HEK293T (cell line): ENCODE measurements at regions not wholly inside any gene's neighbourhood (a gene's known extent, or its start where the extent isn't known, plus 50 kb on each side); places are given as distances from the start of the nearest gene placed in this dataset.

Experiments used
- CTCF ChIA-PET: fragments of 350-600 bp; formaldehyde crosslinking; extraction: SDS; loops from one replicate; lab custom pipeline; 2021; ENCODE audit warnings: antibody characterized with exemption, inconsistent platforms; lab: Yijun Ruan, JAX
- POLR2A ChIA-PET: fragments of 350-600 bp; formaldehyde crosslinking; extraction: SDS; loops from one replicate; lab custom pipeline; 2020; ENCODE audit warnings: antibody characterized with exemption, inconsistent platforms; lab: Yijun Ruan, JAX
- DNase-seq: peaks from one replicate; pipeline ENCODE4 v3.0.0; 2012; ENCODE audit warnings: mixed read lengths; ENCODE audit errors: extremely low spot score
- ARNT ChIP-seq: fragments of 450-650 bp; IDR thresholded peaks from 2 replicates; pipeline ENCODE4 v1.6.1; 2017; ENCODE audit warnings: mild to moderate bottlenecking
- BHLHE40 ChIP-seq: fragments of 450-650 bp; IDR thresholded peaks from 2 replicates; pipeline ENCODE4 v1.6.1; 2016; ENCODE audit warnings: mild to moderate bottlenecking, moderate library complexity, borderline replicate concordance
- CTBP1 ChIP-seq: fragments of 450-650 bp; IDR thresholded peaks from 2 replicates; pipeline ENCODE4 v1.6.1; 2016; ENCODE audit warnings: borderline replicate concordance
- ELF4 ChIP-seq: fragments of 450-650 bp; IDR thresholded peaks from 2 replicates; pipeline ENCODE4 v1.6.1; 2017; ENCODE audit warnings: antibody characterized with exemption
- FOXA1 ChIP-seq: fragments of 450-650 bp; IDR thresholded peaks from 2 replicates; pipeline ENCODE4 v1.6.1; 2016; ENCODE audit warnings: mild to moderate bottlenecking
- FOXK2 ChIP-seq: fragments of 450-650 bp; IDR thresholded peaks from 2 replicates; pipeline ENCODE4 v1.6.1; 2016; ENCODE audit warnings: mild to moderate bottlenecking
- FOXM1 ChIP-seq: fragments of 450-650 bp; IDR thresholded peaks from 2 replicates; pipeline ENCODE4 v1.6.1; 2017; ENCODE audit warnings: mild to moderate bottlenecking, borderline replicate concordance
- HDGF ChIP-seq: fragments of 450-650 bp; IDR thresholded peaks from 2 replicates; pipeline ENCODE4 v1.6.1; 2017; ENCODE audit warnings: antibody characterized with exemption, borderline replicate concordance
- L3MBTL2 ChIP-seq: fragments of 450-650 bp; conservative IDR thresholded peaks from 2 replicates; pipeline ENCODE4 v1.6.1; 2016; ENCODE audit warnings: mild to moderate bottlenecking
- LEF1 ChIP-seq: fragments of 450-650 bp; IDR thresholded peaks from 2 replicates; pipeline ENCODE4 v1.6.1; 2017; ENCODE audit warnings: mild to moderate bottlenecking, borderline replicate concordance
- NFRKB ChIP-seq: fragments of 450-650 bp; IDR thresholded peaks from 2 replicates; pipeline ENCODE4 v1.6.1; 2016; ENCODE audit warnings: mild to moderate bottlenecking, moderate library complexity
- SP1 ChIP-seq: fragments of 450-650 bp; IDR thresholded peaks from 2 replicates; pipeline ENCODE4 v1.6.1; 2017
- SUZ12 ChIP-seq: fragments of 450-650 bp; IDR thresholded peaks from 2 replicates; pipeline ENCODE4 v1.6.1; 2016; ENCODE audit warnings: mild to moderate bottlenecking
- TARDBP ChIP-seq: fragments of 450-650 bp; IDR thresholded peaks from 2 replicates; pipeline ENCODE4 v1.6.1; 2016
- ZNF384 ChIP-seq: fragments of 450-650 bp; IDR thresholded peaks from 2 replicates; pipeline ENCODE4 v1.6.1; 2016
- TF ChIP-seq, protein P1 (sequence below): fragments of 450-650 bp; IDR thresholded peaks from 2 replicates; pipeline ENCODE4 v1.6.1; 2016

DNA sequence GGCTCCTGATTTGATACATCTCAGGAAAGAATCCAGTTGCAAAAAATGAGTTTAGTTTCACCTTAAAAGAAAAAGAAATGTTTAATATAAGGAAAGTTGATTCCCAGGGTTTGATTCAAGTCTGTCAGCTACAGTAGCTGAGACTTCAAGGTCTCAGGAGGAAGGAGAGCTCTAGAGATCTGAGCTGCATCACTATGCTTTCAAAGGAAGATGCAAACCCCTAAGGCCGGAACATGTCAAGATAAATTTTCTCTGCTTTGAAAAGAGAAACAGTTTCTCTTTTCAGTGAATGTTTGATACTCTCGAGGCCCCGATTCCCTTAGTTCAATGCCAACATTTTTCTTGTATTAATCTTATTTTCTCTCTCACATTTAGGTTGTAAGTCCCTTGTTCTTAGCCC is 128.6 kb downstream of the RGPD3 start:
- CTCF ChIA-PET = no interaction called here

DNA sequence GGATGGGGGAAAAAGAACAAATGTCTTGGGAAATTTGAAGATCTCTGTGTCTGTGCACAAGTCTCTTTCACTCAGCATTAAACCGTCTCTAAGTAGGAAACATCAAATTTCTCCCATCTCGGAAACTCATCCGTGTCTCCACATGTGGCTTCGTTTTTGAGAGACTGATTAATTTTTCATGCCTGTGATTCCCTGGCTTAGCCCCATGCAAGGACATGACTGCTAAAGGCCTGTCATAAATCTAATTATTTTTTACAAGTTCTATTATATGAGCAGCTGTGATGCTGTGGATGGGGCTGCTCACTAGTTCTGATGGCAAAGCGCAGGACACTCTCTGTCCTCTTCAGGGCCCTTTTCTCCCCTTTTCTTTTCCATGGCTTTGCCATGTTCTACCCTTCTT is 129.1 kb downstream of the RGPD3 start:
- no peak for TF ChIP-seq ARNT
- TF ChIP-seq, protein P1, sequence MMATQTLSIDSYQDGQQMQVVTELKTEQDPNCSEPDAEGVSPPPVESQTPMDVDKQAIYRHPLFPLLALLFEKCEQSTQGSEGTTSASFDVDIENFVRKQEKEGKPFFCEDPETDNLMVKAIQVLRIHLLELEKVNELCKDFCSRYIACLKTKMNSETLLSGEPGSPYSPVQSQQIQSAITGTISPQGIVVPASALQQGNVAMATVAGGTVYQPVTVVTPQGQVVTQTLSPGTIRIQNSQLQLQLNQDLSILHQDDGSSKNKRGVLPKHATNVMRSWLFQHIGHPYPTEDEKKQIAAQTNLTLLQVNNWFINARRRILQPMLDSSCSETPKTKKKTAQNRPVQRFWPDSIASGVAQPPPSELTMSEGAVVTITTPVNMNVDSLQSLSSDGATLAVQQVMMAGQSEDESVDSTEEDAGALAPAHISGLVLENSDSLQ = no peak
- TF ChIP-seq TARDBP = no peak
- no peak for TF ChIP-seq ZNF384
- no peak for TF ChIP-seq SUZ12
- no peak for TF ChIP-seq FOXK2
- no peak for TF ChIP-seq SP1
- no peak for TF ChIP-seq CTBP1
- no peak for TF ChIP-seq NFRKB
- no peak for TF ChIP-seq HDGF
- no peak for TF ChIP-seq L3MBTL2
- TF ChIP-seq FOXM1 = no peak
- ChIA-PET POLR2A (no interaction called here), CTCF (no interaction called here)
- no peak for DNase-seq

More for the DNA sequence above, 128.6 kb downstream of the RGPD3 start:
- no peak for DNase-seq
- TF ChIP-seq SUZ12 (no peak), CTBP1 (no peak), FOXK2 (no peak), TARDBP (no peak), LEF1 (no peak), NFRKB (no peak), FOXA1 (no peak), ELF4 (no peak), L3MBTL2 (no peak), BHLHE40 (no peak), ARNT (no peak), FOXM1 (no peak), ZNF384 (no peak), HDGF (no peak), SP1 (no peak)
- TF ChIP-seq, protein P1 = no peak
- POLR2A ChIA-PET = no interaction called here

DNA sequence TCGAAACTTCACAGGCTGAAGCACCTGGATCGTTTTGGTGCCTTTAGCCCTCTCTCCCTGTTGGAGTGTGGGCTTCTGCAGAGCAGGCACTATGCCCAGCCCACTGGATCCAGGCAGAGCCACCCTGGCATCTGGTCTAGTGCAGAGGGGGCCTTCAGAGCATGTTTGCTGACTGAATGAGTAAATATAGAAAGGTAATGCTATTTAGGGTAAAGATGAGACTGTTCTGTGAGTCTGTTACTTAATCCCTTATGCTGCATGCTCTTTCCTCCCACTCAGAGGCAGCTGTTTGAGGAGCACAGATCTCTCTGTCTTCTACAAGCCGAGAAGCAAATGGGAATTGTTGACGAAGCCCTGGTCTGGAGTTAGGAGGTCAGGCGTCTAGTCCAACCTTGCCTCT is 130.2 kb downstream of the RGPD3 start:
- CTCF ChIA-PET = no interaction called here
- no peak for DNase-seq
- POLR2A ChIA-PET = no interaction called here
- TF ChIP-seq BHLHE40 = no peak
- no peak for TF ChIP-seq FOXM1
- TF ChIP-seq NFRKB = no peak
- TF ChIP-seq LEF1 = no peak
- no peak for TF ChIP-seq ZNF384
- no peak for TF ChIP-seq SUZ12
- TF ChIP-seq TARDBP = no peak
- TF ChIP-seq FOXK2 = no peak
- TF ChIP-seq L3MBTL2 = no peak
- TF ChIP-seq CTBP1 = no peak
- no peak for TF ChIP-seq HDGF
- no peak for TF ChIP-seq ARNT
- TF ChIP-seq FOXA1 = no peak
- no peak for TF ChIP-seq SP1
- no peak for TF ChIP-seq ELF4
- TF ChIP-seq, protein P1 = no peak

DNA sequence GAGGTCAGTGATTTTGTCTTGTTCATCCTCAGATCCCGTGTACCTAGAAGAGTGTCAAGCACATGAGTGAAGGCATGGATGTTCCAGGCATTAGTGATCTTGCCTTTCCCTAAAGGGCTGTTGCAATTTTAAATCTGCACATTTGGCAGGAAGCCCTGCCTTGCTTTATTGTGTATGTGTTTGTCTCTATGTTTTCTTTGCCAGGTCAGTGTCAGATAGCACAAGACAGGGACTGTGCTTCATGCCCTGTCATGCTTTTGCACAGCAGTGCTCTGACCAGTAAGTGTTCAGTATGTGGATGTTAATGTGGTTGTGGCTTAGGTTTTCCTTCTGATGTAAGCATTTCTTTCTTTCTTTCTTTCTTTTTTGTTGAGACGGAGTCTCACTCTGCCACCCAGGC is 131.5 kb downstream of the RGPD3 start:
- TF ChIP-seq ELF4 (no peak), BHLHE40 (no peak), FOXM1 (no peak), FOXK2 (no peak), TARDBP (no peak), HDGF (no peak), ZNF384 (no peak), CTBP1 (no peak)
- TF ChIP-seq, protein P1 = no peak
- ChIA-PET POLR2A (no interaction called here), CTCF (no interaction called here)
- no peak for DNase-seq

DNA sequence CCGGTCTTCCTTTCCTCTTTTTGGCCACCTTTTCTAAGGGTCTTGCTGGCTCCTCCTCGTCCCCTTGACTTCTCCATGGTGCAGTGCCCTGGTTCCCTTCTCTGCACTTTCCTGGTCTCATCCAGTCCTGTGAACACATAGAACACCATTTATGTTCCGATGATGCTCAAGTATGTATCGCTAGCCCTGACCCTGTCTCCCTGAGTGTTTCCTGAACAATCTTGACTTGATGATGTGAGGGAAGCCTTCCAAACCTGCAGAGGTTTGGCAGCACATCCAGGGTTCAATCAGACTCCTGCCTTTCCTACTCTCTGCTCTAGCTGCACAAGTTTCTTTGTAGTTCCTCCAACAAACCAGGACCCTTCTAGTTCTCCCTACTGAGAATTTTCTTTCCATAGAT is 132.1 kb downstream of the RGPD3 start:
- ChIA-PET CTCF (no interaction called here), POLR2A (no interaction called here)
- no peak for DNase-seq
- no peak for TF ChIP-seq FOXA1
- TF ChIP-seq HDGF = no peak
- TF ChIP-seq LEF1 = no peak
- TF ChIP-seq TARDBP = no peak
- no peak for TF ChIP-seq CTBP1
- no peak for TF ChIP-seq SUZ12
- TF ChIP-seq, protein P1 = no peak
- no peak for TF ChIP-seq ZNF384
- no peak for TF ChIP-seq ELF4
- no peak for TF ChIP-seq ARNT
- no peak for TF ChIP-seq NFRKB
- TF ChIP-seq L3MBTL2 = no peak
- TF ChIP-seq SP1 = no peak
